Omental fat pad (tissue), 3 donors: ENCODE measurements at regions not wholly inside any gene's neighbourhood (a gene's known extent, or its start where the extent isn't known, plus 50 kb on each side); places are given as distances from the start of the nearest gene placed in this dataset.

Experiments
- ATAC-seq: fragments of 150-250 bp; one replicate; pipeline ENCODE4 v1.9.1; 2016; ENCODE audit warnings: mild to moderate bottlenecking, moderate library complexity; ENCODE audit not compliant: low FRiP score
- DNase-seq: peaks from one replicate; pipeline ENCODE4 v3.0.0-alpha.2; 2019; ENCODE audit warnings: low spot score
- TF ChIP-seq, protein P1 (sequence below), 3 donors: fragments of 450-650 bp; IDR thresholded peaks; one replicate each; pipeline ENCODE4 v1.5.1; 2016 to 2017; ENCODE audit warnings: antibody characterized with exemption in 3 of 3, mild to moderate bottlenecking in 3 of 3, moderate library complexity in 2 of 3

DNA sequence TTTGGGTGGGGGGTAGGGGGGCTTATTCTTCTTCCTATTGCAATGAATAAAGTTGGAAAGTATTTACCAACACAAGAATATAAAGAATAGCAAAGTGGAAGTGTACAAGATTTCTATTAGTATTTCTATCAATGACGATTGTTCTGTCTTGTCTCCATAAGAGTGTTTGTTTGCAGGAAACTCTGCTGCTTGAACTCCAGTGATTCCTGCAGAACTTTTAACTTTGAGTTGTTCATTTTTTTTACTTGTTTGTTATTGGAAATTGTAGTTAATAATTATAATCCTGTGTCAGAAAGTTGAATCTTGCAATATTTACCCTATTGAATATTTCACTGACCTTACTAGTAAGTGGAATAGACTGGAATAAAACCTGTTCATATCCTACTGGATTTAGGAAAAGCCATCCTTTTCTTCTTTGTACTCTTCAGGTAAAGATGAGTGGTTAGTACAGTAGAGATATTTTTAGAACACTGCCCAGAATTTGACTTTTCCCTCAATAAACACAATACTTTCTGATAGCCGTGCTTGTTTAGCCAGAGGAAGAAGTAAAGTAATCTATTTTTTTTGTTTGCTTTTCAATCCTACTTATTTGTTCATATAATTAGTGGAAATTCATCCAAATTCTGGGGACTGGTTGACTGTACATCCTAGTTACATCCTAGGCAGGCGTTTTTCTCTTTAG, 340.4 kb downstream of the TENT4A start:
- ATAC-seq (no peak), DNase-seq (no peak)
- TF ChIP-seq, protein P1, sequence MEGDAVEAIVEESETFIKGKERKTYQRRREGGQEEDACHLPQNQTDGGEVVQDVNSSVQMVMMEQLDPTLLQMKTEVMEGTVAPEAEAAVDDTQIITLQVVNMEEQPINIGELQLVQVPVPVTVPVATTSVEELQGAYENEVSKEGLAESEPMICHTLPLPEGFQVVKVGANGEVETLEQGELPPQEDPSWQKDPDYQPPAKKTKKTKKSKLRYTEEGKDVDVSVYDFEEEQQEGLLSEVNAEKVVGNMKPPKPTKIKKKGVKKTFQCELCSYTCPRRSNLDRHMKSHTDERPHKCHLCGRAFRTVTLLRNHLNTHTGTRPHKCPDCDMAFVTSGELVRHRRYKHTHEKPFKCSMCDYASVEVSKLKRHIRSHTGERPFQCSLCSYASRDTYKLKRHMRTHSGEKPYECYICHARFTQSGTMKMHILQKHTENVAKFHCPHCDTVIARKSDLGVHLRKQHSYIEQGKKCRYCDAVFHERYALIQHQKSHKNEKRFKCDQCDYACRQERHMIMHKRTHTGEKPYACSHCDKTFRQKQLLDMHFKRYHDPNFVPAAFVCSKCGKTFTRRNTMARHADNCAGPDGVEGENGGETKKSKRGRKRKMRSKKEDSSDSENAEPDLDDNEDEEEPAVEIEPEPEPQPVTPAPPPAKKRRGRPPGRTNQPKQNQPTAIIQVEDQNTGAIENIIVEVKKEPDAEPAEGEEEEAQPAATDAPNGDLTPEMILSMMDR (IDR thresholded peaks at IDR 0.05): no peak

GRCh38 chr5:7066471-7067235, 329.3 kb upstream of the ADCY2 start:
- no peak for ATAC-seq
- no peak for DNase-seq
- TF ChIP-seq, protein P1 (IDR thresholded peaks at IDR 0.05): no peak

DNA sequence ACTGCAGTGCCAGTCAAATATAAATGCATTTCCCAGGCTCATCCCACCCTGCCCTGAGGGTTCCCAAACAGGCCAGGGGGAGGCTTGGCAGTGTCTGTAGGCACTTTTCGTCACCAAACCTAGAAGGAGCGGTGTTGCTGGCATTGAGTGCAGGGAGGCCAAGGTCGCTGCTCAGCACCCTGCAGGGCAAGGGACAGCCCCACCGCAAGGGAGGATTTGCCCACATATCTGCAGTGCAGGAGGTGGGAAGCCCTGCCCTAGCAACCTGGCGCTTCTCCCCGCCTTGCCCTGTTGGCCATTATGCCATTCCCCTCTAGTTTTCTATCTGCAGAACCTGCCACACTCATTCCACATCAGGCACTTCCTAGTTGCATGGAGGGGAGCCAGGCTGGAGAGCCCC, 327.8 kb upstream of the ADCY2 start:
- TF ChIP-seq, protein P1 (IDR thresholded peaks at IDR 0.05): no peak
- DNase-seq: no peak
- no peak for ATAC-seq

GRCh38 chr5:7068899-7069298, 327.0 kb upstream of the ADCY2 start:
- TF ChIP-seq, protein P1 (IDR thresholded peaks at IDR 0.05): no peak
- ATAC-seq: no peak
- DNase-seq: no peak

DNA sequence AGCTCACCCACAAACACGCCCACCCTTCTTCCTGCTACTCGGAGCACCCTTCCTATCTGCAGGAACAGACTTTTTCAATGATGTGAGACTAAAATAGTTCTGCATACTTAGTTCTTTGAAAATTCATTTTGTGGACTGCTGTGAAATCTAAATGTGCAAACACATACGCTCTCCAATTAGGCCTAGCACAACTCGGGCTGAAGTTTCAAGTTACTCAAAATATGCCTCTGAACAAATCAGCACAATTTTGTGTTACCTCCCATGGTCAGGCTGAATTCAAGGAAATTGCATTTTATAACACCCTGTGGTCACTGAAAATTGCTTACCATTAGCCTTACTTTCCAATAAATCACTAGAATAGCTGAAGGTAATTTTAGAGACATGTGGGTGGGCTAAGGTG, 323.8 kb upstream of the ADCY2 start:
- DNase-seq (no peak), ATAC-seq (no peak)
- TF ChIP-seq, protein P1 (IDR thresholded peaks at IDR 0.05): no peak

DNA sequence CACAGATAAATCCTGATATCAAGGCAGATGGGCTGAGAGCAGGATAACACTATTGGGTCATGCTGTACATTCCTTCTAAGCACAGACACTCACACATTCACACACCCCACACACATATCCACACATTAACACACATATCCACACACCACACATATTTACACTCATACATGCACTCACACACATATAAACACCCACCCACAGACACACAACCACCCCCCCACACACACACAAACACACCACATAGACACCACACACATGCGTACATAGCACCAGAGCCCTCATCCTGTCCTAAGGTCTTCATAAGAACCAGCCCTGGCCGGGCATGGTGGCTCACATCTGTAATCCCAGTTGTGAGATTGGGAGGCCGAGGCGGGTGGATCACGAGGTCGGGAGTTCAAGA, 322.3 kb upstream of the ADCY2 start:
- ATAC-seq (no peak), DNase-seq (no peak)
- TF ChIP-seq, protein P1 (IDR thresholded peaks at IDR 0.05): no peak

DNA sequence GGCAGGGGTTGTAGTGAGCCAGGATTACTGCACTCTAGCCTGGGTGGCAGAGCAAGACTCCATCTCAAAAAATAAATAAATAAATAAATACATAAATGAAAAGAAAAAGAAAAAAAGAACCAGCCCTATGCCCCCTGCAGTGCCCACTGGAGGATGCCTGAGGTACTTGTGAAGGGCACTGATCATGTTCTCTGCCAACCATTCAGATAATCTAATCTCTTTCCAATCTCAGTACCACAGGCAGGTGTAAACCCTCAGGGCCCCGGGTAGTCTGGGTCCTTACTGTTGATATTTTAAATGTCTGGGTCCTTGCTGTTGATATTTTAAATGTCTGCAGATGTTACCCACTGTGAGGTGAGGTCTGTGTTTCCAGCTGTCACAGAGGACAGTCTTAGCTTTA, 321.8 kb upstream of the ADCY2 start:
- TF ChIP-seq, protein P1 (IDR thresholded peaks at IDR 0.05): no peak
- ATAC-seq (no peak), DNase-seq (no peak)
